GM19468 (cell line): ENCODE measurements at regions not wholly inside any gene's neighbourhood (a gene's known extent, or its start where the extent isn't known, plus 50 kb on each side); places are given as distances from the start of the nearest gene placed in this dataset.

ENCODE experiments used
- ATAC-seq: cut with Tn5 transposase; IDR thresholded peaks from one replicate; pipeline ENCODE4 v1.9.1; 2021; ENCODE audit warnings: mild to moderate bottlenecking, moderate library complexity, moderate number of reproducible peaks; ENCODE audit not compliant: unreplicated experiment; ENCODE audit errors: extremely low read depth

GRCh38 chr9:129352146-129352865 lies 174.2 kb upstream of the IER5L start:
- ATAC-seq = no peak

GRCh38 chr9:129351642-129352145 lies 173.6 kb upstream of the IER5L start:
- ATAC-seq = no peak

- no peak for ATAC-seq
Observed at GRCh38 chr9:129351058-129351641, 173.1 kb upstream of the IER5L start.

GRCh38 chr9:129350143-129350935 lies 172.3 kb upstream of the IER5L start:
- no peak for ATAC-seq

- ATAC-seq = no peak
Observed at GRCh38 chr9:129349665-129349947, 171.5 kb upstream of the IER5L start.

GRCh38 chr9:129348890-129349664 lies 171.0 kb upstream of the IER5L start:
- ATAC-seq = no peak

- ATAC-seq = no peak
Observed at GRCh38 chr9:129347316-129348120, 169.5 kb upstream of the IER5L start.

- ATAC-seq = no peak
Observed at GRCh38 chr9:129346046-129346445, 168.0 kb upstream of the IER5L start.

GRCh38 chr9:129344641-129345495 lies 166.8 kb upstream of the IER5L start:
- ATAC-seq = no peak

GRCh38 chr9:129343424-129344375 lies 165.6 kb upstream of the IER5L start:
- no peak for ATAC-seq

GRCh38 chr9:129342591-129343423 lies 164.7 kb upstream of the IER5L start:
- no peak for ATAC-seq

- no peak for ATAC-seq
Observed at GRCh38 chr9:129341987-129342348, 163.9 kb upstream of the IER5L start.

- no peak for ATAC-seq
Observed at GRCh38 chr9:129341171-129341986, 163.3 kb upstream of the IER5L start.

GRCh38 chr9:129340427-129341170 lies 162.5 kb upstream of the IER5L start:
- no peak for ATAC-seq

- no peak for ATAC-seq
Observed at GRCh38 chr9:129339539-129340157, 161.6 kb upstream of the IER5L start.
